ENCODE measurements at regions not wholly inside any gene's neighbourhood (a gene's known extent, or its start where the extent isn't known, plus 50 kb on each side); places are given as distances from the start of the nearest gene placed in this dataset.

DNA sequence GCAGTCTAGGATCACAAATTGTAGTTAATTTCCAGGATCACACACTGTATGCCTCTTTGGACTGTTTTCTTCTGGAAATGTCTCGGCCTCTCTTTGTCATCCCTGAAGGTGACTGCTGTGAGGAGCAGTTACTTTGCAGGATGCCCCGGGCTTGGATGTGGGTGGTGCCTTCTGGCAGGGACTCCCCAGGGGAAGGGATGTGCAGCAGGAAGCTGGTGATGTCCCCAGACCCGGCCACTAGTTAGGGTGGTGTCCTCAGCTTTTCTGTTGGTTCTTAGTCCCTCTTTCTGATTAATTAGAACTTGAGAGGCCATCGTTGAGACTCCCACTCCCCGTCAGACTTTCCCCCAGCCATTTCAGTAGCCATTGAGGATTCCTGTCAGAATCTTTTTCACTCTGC, 286.6 kb upstream of the HDAC4 start:
- Histone ChIP-seq H3K27me3 (ENCODE audit: control insufficient read depth, insufficient read depth, low read length) (0 out of 2 replicates have a peak, but pooled peaks cover 1% of the 10 kb centered on the region), H3K27ac (ENCODE audit: low read length) (no peak overlapping the region), H3K9me3 (ENCODE audit: control insufficient read depth, insufficient read depth, low read length) (no peaks in the 10 kb centered on the region), H3K4me1 (ENCODE audit: control insufficient read depth, insufficient read depth, low read length) (peaks cover 2% of the 10 kb centered on the region; the same call in 1 of the 2 replicates), H3K36me3 (ENCODE audit: control insufficient read depth, insufficient read depth, low read length) (no peaks in the 10 kb centered on the region), H3K4me3 (ENCODE audit: low read length) (no peak overlapping the region)
- no CpG with 5 or more reads among the region's 5 CpGs for WGBS (ENCODE audit: insufficient coverage, insufficient read length)
- DNase-seq (ENCODE audit: low read depth, low spot score), result no peak

DNA sequence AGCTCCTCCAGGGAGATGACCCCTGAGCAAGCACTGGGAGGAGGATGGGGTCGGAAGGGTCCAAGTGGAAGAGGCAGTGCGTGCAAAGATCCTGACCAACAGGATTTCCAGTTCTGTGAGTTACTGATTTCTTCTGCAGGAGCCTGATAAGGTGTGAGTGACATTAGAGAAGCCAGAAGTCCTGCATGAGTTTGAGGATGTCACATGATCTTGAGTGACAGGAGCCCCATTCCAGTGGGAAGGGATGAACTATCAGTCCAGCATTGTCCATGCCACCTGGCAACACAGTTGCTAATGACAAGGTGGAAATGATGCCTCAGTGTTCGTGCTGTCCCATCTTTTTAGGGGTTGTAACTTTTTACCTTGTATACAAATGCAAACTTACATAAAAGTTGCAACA, 285.1 kb upstream of the HDAC4 start:
- Histone ChIP-seq H3K4me1 (ENCODE audit: control insufficient read depth, insufficient read depth, low read length) (no peaks in the 10 kb centered on the region), H3K27ac (ENCODE audit: low read length) (no peak overlapping the region), H3K36me3 (ENCODE audit: control insufficient read depth, insufficient read depth, low read length) (no peaks in the 10 kb centered on the region), H3K4me3 (ENCODE audit: low read length) (no peak overlapping the region), H3K9me3 (ENCODE audit: control insufficient read depth, insufficient read depth, low read length) (no peaks in the 10 kb centered on the region), H3K27me3 (ENCODE audit: control insufficient read depth, insufficient read depth, low read length) (0 out of 2 replicates have a peak, but pooled peaks cover 1% of the 10 kb centered on the region)
- WGBS (ENCODE audit: insufficient coverage, insufficient read length), result no CpG with 5 or more reads among the region's 3 CpGs
- DNase-seq (ENCODE audit: low read depth, low spot score), result no peak

DNA sequence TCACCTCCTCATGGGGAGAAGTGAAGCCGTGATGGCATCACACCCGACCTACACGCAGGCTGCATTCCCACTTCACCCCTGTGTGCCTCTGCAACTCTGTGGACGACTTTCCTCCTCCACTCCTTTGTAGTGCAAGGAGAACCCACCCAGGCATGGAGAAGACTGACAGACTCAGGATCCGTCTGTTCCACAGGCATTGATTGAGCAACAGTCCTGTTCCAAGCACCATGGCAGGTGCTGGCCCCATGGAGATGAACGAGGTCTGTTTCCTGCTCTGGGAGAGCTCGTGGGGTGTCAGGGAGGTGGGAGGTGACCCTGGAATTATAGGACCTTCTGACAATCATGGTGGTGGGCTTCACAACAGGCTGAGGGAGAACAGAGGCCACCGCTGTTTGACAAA, 284.7 kb upstream of the HDAC4 start:
- no peak for DNase-seq (ENCODE audit: low read depth, low spot score)
- H3K27ac ChIP-seq (ENCODE audit: low read length), result no peak overlapping the region
- H3K9me3 ChIP-seq (ENCODE audit: control insufficient read depth, insufficient read depth, low read length), result no peaks in the 10 kb centered on the region
- no peaks in the 10 kb centered on the region for H3K36me3 ChIP-seq (ENCODE audit: control insufficient read depth, insufficient read depth, low read length)
- no peak overlapping the region for H3K4me3 ChIP-seq (ENCODE audit: low read length)
- no peaks in the 10 kb centered on the region for H3K4me1 ChIP-seq (ENCODE audit: control insufficient read depth, insufficient read depth, low read length)
- H3K27me3 ChIP-seq (ENCODE audit: control insufficient read depth, insufficient read depth, low read length), result 0 out of 2 replicates have a peak, but pooled peaks cover 1% of the 10 kb centered on the region
- WGBS (ENCODE audit: insufficient coverage, insufficient read length), result no CpG with 5 or more reads among the region's 8 CpGs

DNA sequence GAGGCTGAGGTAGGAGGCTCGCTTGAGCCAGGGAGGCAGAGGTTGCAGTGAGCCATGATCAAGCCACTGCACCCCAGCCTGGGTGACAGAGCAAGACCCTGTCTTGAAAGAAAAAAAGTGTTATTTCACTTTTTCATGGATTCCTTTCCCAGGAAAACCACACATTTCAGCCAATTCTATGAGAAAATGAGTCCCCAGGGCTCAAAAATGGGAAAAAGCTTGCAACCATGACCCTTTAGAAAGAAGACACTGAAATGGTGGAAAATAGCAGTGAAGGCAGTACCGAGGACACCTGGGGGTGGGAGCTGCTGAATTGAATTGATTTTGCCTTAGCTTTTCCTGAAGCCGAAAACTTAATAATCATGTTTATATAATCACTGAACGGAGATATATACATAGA, 284.2 kb upstream of the HDAC4 start:
- Histone ChIP-seq H3K27me3 (ENCODE audit: control insufficient read depth, insufficient read depth, low read length) (0 out of 2 replicates have a peak, but pooled peaks cover 1% of the 10 kb centered on the region), H3K4me1 (ENCODE audit: control insufficient read depth, insufficient read depth, low read length) (no peaks in the 10 kb centered on the region), H3K9me3 (ENCODE audit: control insufficient read depth, insufficient read depth, low read length) (no peaks in the 10 kb centered on the region), H3K27ac (ENCODE audit: low read length) (no peak overlapping the region), H3K4me3 (ENCODE audit: low read length) (no peak overlapping the region), H3K36me3 (ENCODE audit: control insufficient read depth, insufficient read depth, low read length) (no peaks in the 10 kb centered on the region)
- DNase-seq (ENCODE audit: low read depth, low spot score), result no peak
- WGBS (ENCODE audit: insufficient coverage, insufficient read length), result no CpG with 5 or more reads among the region's 4 CpGs

DNA sequence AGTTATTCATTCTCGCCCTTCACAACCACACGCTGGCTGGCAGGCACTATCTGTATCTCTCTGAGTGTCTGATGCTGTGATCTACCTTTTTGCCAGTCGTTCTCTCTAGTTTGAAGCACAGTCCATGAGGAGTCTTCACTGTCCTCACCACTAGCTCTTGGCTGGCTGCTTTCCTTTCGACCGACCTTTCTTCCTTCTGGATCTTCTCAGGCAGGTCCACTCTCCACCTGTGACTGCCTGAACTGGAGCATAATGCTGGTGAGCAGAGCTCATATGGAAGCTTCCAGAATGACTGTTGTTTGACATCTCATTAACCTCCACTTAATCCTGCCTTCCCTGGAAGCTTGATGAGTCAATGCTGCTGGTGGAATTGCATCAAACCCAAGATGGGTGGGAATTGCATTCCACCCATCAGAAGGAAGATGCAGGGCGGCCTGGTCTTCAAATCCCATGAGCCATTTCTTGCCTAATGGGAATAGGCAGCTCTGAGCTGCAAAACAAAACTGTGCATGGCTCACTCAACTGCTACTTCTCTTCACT, 283.5 kb upstream of the HDAC4 start:
- H3K36me3 ChIP-seq (ENCODE audit: control insufficient read depth, insufficient read depth, low read length), result no peaks in the 10 kb centered on the region
- WGBS (ENCODE audit: insufficient coverage, insufficient read length), result no CpG with 5 or more reads among the region's 6 CpGs

DNA sequence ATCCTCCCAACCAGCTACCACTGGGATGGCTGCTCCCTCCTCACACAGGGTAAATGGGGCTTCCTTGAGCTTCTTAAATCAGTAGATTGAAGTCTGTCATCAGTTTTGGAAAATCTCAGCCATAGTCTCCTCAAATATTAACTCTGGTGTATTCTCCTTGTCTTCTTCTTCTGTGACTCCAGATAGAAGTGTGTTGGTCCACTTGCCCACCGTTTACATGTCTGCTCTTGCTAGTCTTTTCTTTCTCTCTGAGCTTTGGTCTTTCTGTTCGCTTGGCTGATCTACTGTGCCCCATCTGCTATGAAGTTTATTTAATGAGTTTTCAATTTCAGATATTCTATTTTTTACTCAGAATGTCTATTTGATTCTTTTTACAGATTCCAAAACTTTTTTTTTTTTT, 281.7 kb upstream of the HDAC4 start:
- H3K27me3 ChIP-seq (ENCODE audit: control insufficient read depth, insufficient read depth, low read length), result 0 out of 2 replicates have a peak, but pooled peaks cover 1% of the 10 kb centered on the region
- WGBS (ENCODE audit: insufficient coverage, insufficient read length), result no CpG with 5 or more reads among the region's 2 CpGs
- DNase-seq (ENCODE audit: low read depth, low spot score), result no peak

More for the DNA sequence above, 283.5 kb upstream of the HDAC4 start:
- Histone ChIP-seq H3K27ac (ENCODE audit: low read length) (no peak overlapping the region), H3K4me3 (ENCODE audit: low read length) (no peak overlapping the region), H3K4me1 (ENCODE audit: control insufficient read depth, insufficient read depth, low read length) (no peaks in the 10 kb centered on the region), H3K9me3 (ENCODE audit: control insufficient read depth, insufficient read depth, low read length) (no peaks in the 10 kb centered on the region), H3K27me3 (ENCODE audit: control insufficient read depth, insufficient read depth, low read length) (0 out of 2 replicates have a peak, but pooled peaks cover 1% of the 10 kb centered on the region)
- no peak for DNase-seq (ENCODE audit: low read depth, low spot score)

DNA sequence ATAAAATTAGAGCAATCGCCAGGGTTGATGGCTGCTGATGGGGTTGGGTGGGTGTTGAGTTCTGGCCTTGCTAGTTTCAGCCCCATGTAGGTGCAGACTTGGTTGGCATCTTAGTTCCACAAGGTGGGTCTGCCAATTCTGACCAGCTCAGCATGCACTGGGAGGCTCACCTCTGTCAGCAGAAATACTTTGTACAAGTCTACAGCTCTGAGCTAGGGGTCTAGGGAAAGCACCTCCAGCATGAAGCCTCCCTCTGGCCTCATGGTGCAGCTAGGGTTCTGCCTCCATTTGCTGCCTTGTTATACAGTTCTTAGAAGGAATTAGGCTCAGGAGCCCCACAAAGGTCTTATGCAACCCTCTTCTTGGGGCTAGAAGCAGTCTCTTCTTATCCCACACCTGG, 278.9 kb upstream of the HDAC4 start:
- no peaks in the 10 kb centered on the region; the same call in 1 of the 2 replicates for H3K36me3 ChIP-seq (ENCODE audit: control insufficient read depth, insufficient read depth, low read length)
- no CpG with 5 or more reads among the region's 1 CpG for WGBS (ENCODE audit: insufficient coverage, insufficient read length)
- no peak for DNase-seq (ENCODE audit: low read depth, low spot score)
- H3K4me1 ChIP-seq (ENCODE audit: control insufficient read depth, insufficient read depth, low read length), result peaks cover 2% of the 10 kb centered on the region; the same call in 1 of the 2 replicates
- H3K27me3 ChIP-seq (ENCODE audit: control insufficient read depth, insufficient read depth, low read length), result 0 out of 2 replicates have a peak, but pooled peaks cover 1% of the 10 kb centered on the region
- no peak overlapping the region for H3K27ac ChIP-seq (ENCODE audit: low read length)
- no peaks in the 10 kb centered on the region for H3K9me3 ChIP-seq (ENCODE audit: control insufficient read depth, insufficient read depth, low read length)
- no peak overlapping the region for H3K4me3 ChIP-seq (ENCODE audit: low read length)

More for the DNA sequence above, 281.7 kb upstream of the HDAC4 start:
- no peaks in the 10 kb centered on the region for H3K9me3 ChIP-seq (ENCODE audit: control insufficient read depth, insufficient read depth, low read length)
- H3K27ac ChIP-seq (ENCODE audit: low read length), result no peak overlapping the region
- H3K36me3 ChIP-seq (ENCODE audit: control insufficient read depth, insufficient read depth, low read length), result no peaks in the 10 kb centered on the region
- H3K4me3 ChIP-seq (ENCODE audit: low read length), result no peak overlapping the region
- H3K4me1 ChIP-seq (ENCODE audit: control insufficient read depth, insufficient read depth, low read length), result no peaks in the 10 kb centered on the region

DNA sequence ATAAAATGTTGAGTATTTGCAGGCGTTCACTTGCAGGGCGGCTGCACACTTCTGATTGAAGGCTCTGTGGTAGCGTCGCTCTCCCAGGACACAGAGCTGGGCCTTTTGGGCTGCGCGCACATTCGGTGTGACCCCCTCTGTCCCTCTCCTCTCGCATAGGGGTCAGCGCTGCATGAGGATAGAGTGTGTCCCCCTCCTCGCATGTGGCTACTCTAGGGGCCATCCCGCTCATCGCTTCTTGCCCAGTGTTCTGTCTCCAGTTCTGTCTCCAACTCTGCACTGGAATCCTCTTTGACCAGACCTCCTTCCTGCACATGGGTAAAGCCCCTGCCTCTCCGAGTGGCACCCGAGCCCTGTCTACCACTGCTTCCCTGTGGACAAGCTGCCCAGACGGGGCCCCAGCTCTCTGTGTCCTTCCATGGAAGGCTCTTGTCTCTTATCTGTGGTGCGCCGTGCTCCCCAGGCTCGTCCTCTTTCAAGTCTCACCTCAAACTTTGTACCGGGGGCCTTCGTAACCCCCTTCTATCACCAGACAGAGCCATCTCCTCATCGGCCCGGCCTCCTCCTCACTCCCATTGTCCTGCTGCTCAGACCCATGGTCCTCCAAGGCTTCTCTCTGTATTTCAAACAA, 278.0 kb upstream of the HDAC4 start:
- no peak for DNase-seq (ENCODE audit: low read depth, low spot score)
- Histone ChIP-seq H3K4me1 (ENCODE audit: control insufficient read depth, insufficient read depth, low read length) (peaks cover 2% of the 10 kb centered on the region; the same call in 1 of the 2 replicates), H3K27me3 (ENCODE audit: control insufficient read depth, insufficient read depth, low read length) (0 out of 2 replicates have a peak, but pooled peaks cover 1% of the 10 kb centered on the region), H3K4me3 (ENCODE audit: low read length) (no peak overlapping the region), H3K27ac (ENCODE audit: low read length) (no peak overlapping the region), H3K9me3 (ENCODE audit: control insufficient read depth, insufficient read depth, low read length) (no peaks in the 10 kb centered on the region), H3K36me3 (ENCODE audit: control insufficient read depth, insufficient read depth, low read length) (no peaks in the 10 kb centered on the region; the same call in 1 of the 2 replicates)
- no CpG with 5 or more reads among the region's 22 CpGs for WGBS (ENCODE audit: insufficient coverage, insufficient read length)

DNA sequence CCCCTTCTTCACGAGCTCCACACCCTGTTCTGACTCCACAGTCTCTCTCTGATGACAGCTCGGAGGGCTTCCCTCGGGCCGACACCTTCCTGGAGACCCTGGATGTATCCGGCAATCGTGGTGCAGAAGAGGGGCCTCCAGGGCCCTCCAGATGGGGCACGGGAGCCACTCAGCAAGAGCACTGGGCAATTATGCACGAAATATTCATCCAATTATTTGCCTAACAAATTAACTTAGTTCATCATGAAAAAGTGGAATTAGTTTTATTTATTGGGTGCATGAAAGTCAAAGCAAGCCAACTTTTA, 277.3 kb upstream of the HDAC4 start:
- H3K27me3 ChIP-seq (ENCODE audit: control insufficient read depth, insufficient read depth, low read length), result 0 out of 2 replicates have a peak, but pooled peaks cover 1% of the 10 kb centered on the region
- H3K4me1 ChIP-seq (ENCODE audit: control insufficient read depth, insufficient read depth, low read length), result peaks cover 2% of the 10 kb centered on the region; the same call in 1 of the 2 replicates
- no peak overlapping the region for H3K27ac ChIP-seq (ENCODE audit: low read length)
- no peaks in the 10 kb centered on the region for H3K9me3 ChIP-seq (ENCODE audit: control insufficient read depth, insufficient read depth, low read length)
- no peak for DNase-seq (ENCODE audit: low read depth, low spot score)
- no CpG with 5 or more reads among the region's 8 CpGs for WGBS (ENCODE audit: insufficient coverage, insufficient read length)
- no peaks in the 10 kb centered on the region; the same call in 1 of the 2 replicates for H3K36me3 ChIP-seq (ENCODE audit: control insufficient read depth, insufficient read depth, low read length)
- H3K4me3 ChIP-seq (ENCODE audit: low read length), result no peak overlapping the region

DNA sequence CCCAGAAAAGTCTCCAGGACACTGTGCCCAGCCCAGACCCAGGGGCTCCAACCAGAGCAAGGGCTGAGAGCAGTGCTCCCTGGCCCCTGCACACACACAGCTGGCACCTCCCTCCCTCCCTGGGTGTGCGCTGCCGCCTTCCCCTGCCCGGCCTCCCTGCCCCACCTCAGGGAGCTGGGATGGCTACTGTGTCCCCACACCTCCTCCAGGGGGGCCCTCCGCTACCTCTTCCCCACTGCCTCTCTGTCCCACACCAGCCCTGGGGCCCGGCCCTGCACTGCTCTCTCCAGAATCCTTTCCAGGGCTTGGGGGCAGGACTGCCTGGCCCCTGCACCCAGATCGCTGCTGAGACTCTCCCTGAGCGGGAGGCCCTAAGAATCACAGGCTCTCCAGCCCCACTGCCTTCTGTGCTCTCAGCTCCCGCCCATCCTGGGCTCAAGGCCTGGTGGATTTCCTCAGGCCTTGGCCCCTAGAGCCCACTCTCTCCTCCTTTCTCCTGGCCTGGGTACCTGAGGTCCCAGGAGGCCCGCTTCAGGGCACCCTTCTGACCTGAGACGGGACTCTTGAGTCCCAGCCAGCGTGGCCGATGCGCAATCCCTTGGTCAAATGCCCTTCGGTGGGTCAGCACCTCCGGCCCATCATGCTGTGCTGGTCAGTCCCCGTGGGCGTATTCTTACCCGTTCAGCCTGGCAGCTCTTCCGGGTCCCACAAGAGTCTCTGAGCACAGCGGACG, 276.8 kb upstream of the HDAC4 start:
- Histone ChIP-seq H3K27me3 (ENCODE audit: control insufficient read depth, insufficient read depth, low read length) (no peaks in the 10 kb centered on the region), H3K9me3 (ENCODE audit: control insufficient read depth, insufficient read depth, low read length) (no peaks in the 10 kb centered on the region), H3K4me1 (ENCODE audit: control insufficient read depth, insufficient read depth, low read length) (peaks cover 2% of the 10 kb centered on the region; the same call in 1 of the 2 replicates), H3K27ac (ENCODE audit: low read length) (no peak overlapping the region), H3K4me3 (ENCODE audit: low read length) (no peak overlapping the region), H3K36me3 (ENCODE audit: control insufficient read depth, insufficient read depth, low read length) (no peaks in the 10 kb centered on the region; the same call in 1 of the 2 replicates)
- WGBS (ENCODE audit: insufficient coverage, insufficient read length), result no CpG with 5 or more reads among the region's 21 CpGs
- no peak for DNase-seq (ENCODE audit: low read depth, low spot score)
